HS-27A (cell line): ENCODE measurements at regions not wholly inside any gene's neighbourhood (a gene's known extent, or its start where the extent isn't known, plus 50 kb on each side); places are given as distances from the start of the nearest gene placed in this dataset.

Source experiments
- DNase-seq: peaks from one replicate; pipeline ENCODE4 v3.0.0-alpha.2; 2012; ENCODE audit warnings: low read depth, missing footprints

- DNase-seq, result no peak
Observed at GRCh38 chrX:69083801-69084200, 81.5 kb downstream of the PJA1 start.

GRCh38 chrX:69083361-69083760 is 81.9 kb downstream of the PJA1 start:
- DNase-seq, result no peak

- DNase-seq, result no peak
Observed at GRCh38 chrX:69082753-69083150, 82.5 kb downstream of the PJA1 start.

GRCh38 chrX:69082055-69082752 is 83.0 kb downstream of the PJA1 start:
- no peak for DNase-seq

GRCh38 chrX:69080855-69081465 is 84.3 kb downstream of the PJA1 start:
- DNase-seq, result no peak

GRCh38 chrX:69079268-69079667 is 86.0 kb downstream of the PJA1 start:
- no peak for DNase-seq

- DNase-seq, result no peak
Observed at GRCh38 chrX:69077895-69078455, 87.3 kb downstream of the PJA1 start.

GRCh38 chrX:69076088-69076487 is 89.2 kb downstream of the PJA1 start:
- no peak for DNase-seq

- DNase-seq, result no peak
Observed at GRCh38 chrX:69074726-69075125, 90.5 kb downstream of the PJA1 start.

GRCh38 chrX:69073721-69074120 is 91.5 kb downstream of the PJA1 start:
- no peak for DNase-seq

- no peak for DNase-seq
Observed at GRCh38 chrX:69073241-69073640, 92.0 kb downstream of the PJA1 start.

- no peak for DNase-seq
Observed at GRCh38 chrX:69072486-69073006, 92.7 kb downstream of the PJA1 start.

- DNase-seq, result no peak
Observed at GRCh38 chrX:69070949-69071650, 94.2 kb downstream of the PJA1 start.

GRCh38 chrX:69069876-69070275 is 95.4 kb downstream of the PJA1 start:
- no peak for DNase-seq

- no peak for DNase-seq
Observed at GRCh38 chrX:69069086-69069445, 96.2 kb downstream of the PJA1 start.

GRCh38 chrX:69068301-69069085 is 96.8 kb downstream of the PJA1 start:
- DNase-seq, result no peak

GRCh38 chrX:69067841-69068240 is 97.4 kb downstream of the PJA1 start:
- no peak for DNase-seq

- no peak for DNase-seq
Observed at GRCh38 chrX:69066966-69067525, 98.2 kb downstream of the PJA1 start.

- DNase-seq, result no peak
Observed at GRCh38 chrX:69066021-69066757, 99.1 kb downstream of the PJA1 start.

GRCh38 chrX:69065451-69065850 is 99.8 kb downstream of the PJA1 start:
- DNase-seq, result no peak

- DNase-seq, result no peak
Observed at GRCh38 chrX:69063486-69063885, 101.8 kb downstream of the PJA1 start.
